GM04503 (cell line): ENCODE measurements at regions not wholly inside any gene's neighbourhood (a gene's known extent, or its start where the extent isn't known, plus 50 kb on each side); places are given as distances from the start of the nearest gene placed in this dataset.
"Not testable (repeated sequence)": the region's sequence is repeated elsewhere in the genome, so short reads cannot be mapped to it uniquely, and the experiment has no call there.

Experiments used
- DNase-seq: peaks from one replicate; pipeline ENCODE4 v3.0.0-alpha.2; 2012; ENCODE audit warnings: low read depth

- DNase-seq = no peak
These were observed 712.0 kb upstream of the AADAT start for GRCh38 chr4:170801771-170802170.

GRCh38 chr4:170794525-170794924 is 704.8 kb upstream of the AADAT start:
- no peak for DNase-seq

- DNase-seq = not testable (repeated sequence)
These were observed 698.8 kb upstream of the AADAT start for GRCh38 chr4:170788540-170789051.

- DNase-seq = no peak
These were observed 687.9 kb upstream of the AADAT start for GRCh38 chr4:170777663-170778062.

GRCh38 chr4:170776983-170777382 is 687.2 kb upstream of the AADAT start:
- no peak for DNase-seq

GRCh38 chr4:170775851-170776250 is 686.1 kb upstream of the AADAT start:
- no peak for DNase-seq

GRCh38 chr4:170773709-170774273 is 684.0 kb upstream of the AADAT start:
- no peak for DNase-seq

- no peak for DNase-seq
These were observed 682.7 kb upstream of the AADAT start for GRCh38 chr4:170772429-170772828.

- DNase-seq = no peak
These were observed 680.9 kb upstream of the AADAT start for GRCh38 chr4:170770664-170771063.

- no peak for DNase-seq
These were observed 680.1 kb upstream of the AADAT start for GRCh38 chr4:170769862-170770261.

GRCh38 chr4:170758988-170759387 is 669.2 kb upstream of the AADAT start:
- no peak for DNase-seq

GRCh38 chr4:170750519-170750918 is 660.8 kb upstream of the AADAT start:
- DNase-seq = no peak

- no peak for DNase-seq
These were observed 659.2 kb upstream of the AADAT start for GRCh38 chr4:170748975-170749374.

GRCh38 chr4:170743633-170744032 is 653.9 kb upstream of the AADAT start:
- no peak for DNase-seq

- DNase-seq = no peak
These were observed 652.1 kb upstream of the AADAT start for GRCh38 chr4:170741856-170742255.

GRCh38 chr4:170736710-170737109 is 647.0 kb upstream of the AADAT start:
- DNase-seq = no peak

GRCh38 chr4:170729897-170730296 is 640.1 kb upstream of the AADAT start:
- DNase-seq = no peak

- no peak for DNase-seq
These were observed 639.5 kb upstream of the AADAT start for GRCh38 chr4:170729236-170729635.

- no peak for DNase-seq
These were observed 634.4 kb upstream of the AADAT start for GRCh38 chr4:170724191-170724590.

GRCh38 chr4:170723171-170723570 is 633.4 kb upstream of the AADAT start:
- no peak for DNase-seq

- DNase-seq = no peak
These were observed 632.1 kb upstream of the AADAT start for GRCh38 chr4:170721812-170722373.

- DNase-seq = no peak
These were observed 627.1 kb upstream of the AADAT start for GRCh38 chr4:170716868-170717267.

GRCh38 chr4:170705907-170706306 is 616.2 kb upstream of the AADAT start:
- DNase-seq = no peak

GRCh38 chr4:170700064-170700463 is 610.3 kb upstream of the AADAT start:
- no peak for DNase-seq
